ENCODE measurements at regions not wholly inside any gene's neighbourhood (a gene's known extent, or its start where the extent isn't known, plus 50 kb on each side); places are given as distances from the start of the nearest gene placed in this dataset.

DNA sequence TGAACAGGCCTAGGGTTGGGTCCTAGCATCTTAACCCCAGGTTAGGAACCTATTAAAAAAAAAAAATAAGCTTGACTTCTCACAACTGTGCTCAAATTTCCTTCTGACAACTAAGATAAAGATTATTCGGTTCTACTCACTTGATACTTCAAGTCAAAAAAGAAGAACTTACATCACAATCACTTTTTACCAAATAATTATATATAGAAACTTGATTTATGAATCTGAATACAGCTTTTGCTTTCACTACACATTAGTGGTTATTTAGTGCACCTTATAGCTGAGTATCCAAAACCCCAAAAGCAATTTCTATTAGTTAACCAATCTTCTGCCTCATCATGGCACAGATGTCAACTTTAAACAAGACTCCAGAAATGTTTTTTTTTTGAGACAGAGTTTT, 119.0 kb upstream of the DST start:
- no peaks in the 10 kb centered on the region for H3K36me3 Mint-ChIP-seq
- no peaks in the 10 kb centered on the region for H3K4me1 Mint-ChIP-seq
- H3K4me3 Mint-ChIP-seq, result no peak overlapping the region
- CTCF ChIA-PET, result no interaction called here
- ATAC-seq (no peak), DNase-seq (no peak)
- H3K9me3 Mint-ChIP-seq (ENCODE audit: low read depth), result no peaks in the 10 kb centered on the region
- peaks cover 2% of the 10 kb centered on the region for H3K27me3 Mint-ChIP-seq
- no peak overlapping the region for H3K27ac Mint-ChIP-seq

GRCh38 chr6:56760842-56761241, 118.2 kb upstream of the DST start:
- ATAC-seq (no peak), DNase-seq (no peak)
- Mint-ChIP-seq H3K4me1 (no peaks in the 10 kb centered on the region), H3K27me3 (peaks cover 3% of the 10 kb centered on the region), H3K9me3 (ENCODE audit: low read depth) (no peaks in the 10 kb centered on the region), H3K4me3 (no peak overlapping the region), H3K27ac (no peak overlapping the region), H3K36me3 (no peaks in the 10 kb centered on the region)
- CTCF ChIA-PET, result no interaction called here

- Mint-ChIP-seq H3K27ac (no peak overlapping the region), H3K4me1 (no peaks in the 10 kb centered on the region), H3K4me3 (no peak overlapping the region), H3K36me3 (no peaks in the 10 kb centered on the region), H3K9me3 (ENCODE audit: low read depth) (no peaks in the 10 kb centered on the region), H3K27me3 (peaks cover 7% of the 10 kb centered on the region)
- DNase-seq (no peak), ATAC-seq (no peak)
- CTCF ChIA-PET, result no interaction called here
Measured at GRCh38 chr6:56759521-56759920, 116.8 kb upstream of the DST start.

GRCh38 chr6:56758553-56758952, 115.9 kb upstream of the DST start:
- CTCF ChIA-PET, result no interaction called here
- H3K9me3 Mint-ChIP-seq (ENCODE audit: low read depth), result no peaks in the 10 kb centered on the region
- peaks cover 7% of the 10 kb centered on the region for H3K27me3 Mint-ChIP-seq
- no peak for DNase-seq
- no peak overlapping the region for H3K4me3 Mint-ChIP-seq
- H3K4me1 Mint-ChIP-seq, result no peaks in the 10 kb centered on the region
- H3K36me3 Mint-ChIP-seq, result no peaks in the 10 kb centered on the region
- no peak for ATAC-seq
- no peak overlapping the region for H3K27ac Mint-ChIP-seq

- DNase-seq, result no peak
- H3K4me3 Mint-ChIP-seq, result no peak overlapping the region
- H3K27ac Mint-ChIP-seq, result no peak overlapping the region
- peaks cover 7% of the 10 kb centered on the region for H3K27me3 Mint-ChIP-seq
- CTCF ChIA-PET, result no interaction called here
- H3K36me3 Mint-ChIP-seq, result no peaks in the 10 kb centered on the region
- no peaks in the 10 kb centered on the region for H3K4me1 Mint-ChIP-seq
- H3K9me3 Mint-ChIP-seq (ENCODE audit: low read depth), result no peaks in the 10 kb centered on the region
- no peak for ATAC-seq
Measured at GRCh38 chr6:56758120-56758519, 115.4 kb upstream of the DST start.

GRCh38 chr6:56757588-56757984, 114.9 kb upstream of the DST start:
- CTCF ChIA-PET, result no interaction called here

GRCh38 chr6:56756791-56757587, 114.3 kb upstream of the DST start:
- no peak overlapping the region for H3K27ac Mint-ChIP-seq
- CTCF ChIA-PET, result no interaction called here
- H3K36me3 Mint-ChIP-seq, result no peaks in the 10 kb centered on the region

More at GRCh38 chr6:56757588-56757984, 114.9 kb upstream of the DST start:
- DNase-seq (no peak), ATAC-seq (no peak)
- Mint-ChIP-seq H3K4me1 (no peaks in the 10 kb centered on the region), H3K27me3 (peaks cover 7% of the 10 kb centered on the region), H3K9me3 (ENCODE audit: low read depth) (no peaks in the 10 kb centered on the region), H3K27ac (no peak overlapping the region), H3K36me3 (no peaks in the 10 kb centered on the region), H3K4me3 (no peak overlapping the region)

DNA sequence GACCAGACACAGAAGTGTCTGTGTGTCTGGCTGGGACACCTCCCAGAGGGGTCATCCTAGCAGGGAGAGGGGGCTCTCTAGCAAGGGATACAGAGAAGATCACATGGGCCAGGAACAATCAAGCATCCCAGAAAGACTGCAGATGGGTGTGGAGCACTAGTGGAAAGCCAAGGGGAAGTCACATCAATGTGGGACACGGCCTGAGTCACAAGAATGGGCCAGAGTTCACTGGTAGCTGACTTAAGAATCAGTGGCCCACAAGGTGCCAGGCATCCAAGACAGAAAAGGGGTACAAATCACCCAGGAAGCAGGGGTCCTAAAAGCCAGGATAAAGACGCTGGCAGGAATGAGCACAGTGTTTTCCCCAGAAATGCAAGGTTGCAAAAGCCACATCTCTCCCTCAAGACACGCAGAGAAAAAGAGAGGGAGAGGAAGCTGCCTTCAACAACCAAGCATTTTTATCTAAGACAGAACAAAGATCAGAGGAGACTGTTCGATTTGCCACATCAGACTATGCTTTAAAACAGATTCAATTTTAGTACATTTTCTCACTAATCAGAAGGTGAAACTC, 113.6 kb upstream of the DST start:
- CTCF ChIA-PET, result no interaction called here
- no peak overlapping the region for H3K27ac Mint-ChIP-seq
- no peak for ATAC-seq

More at GRCh38 chr6:56756791-56757587, 114.3 kb upstream of the DST start:
- Mint-ChIP-seq H3K9me3 (ENCODE audit: low read depth) (no peaks in the 10 kb centered on the region), H3K4me3 (no peak overlapping the region), H3K4me1 (no peaks in the 10 kb centered on the region), H3K27me3 (peaks cover 7% of the 10 kb centered on the region)
- ATAC-seq, result no peak
- no peak for DNase-seq

GRCh38 chr6:56755040-56755439, 112.4 kb upstream of the DST start:
- H3K4me3 Mint-ChIP-seq, result no peak overlapping the region
- H3K36me3 Mint-ChIP-seq, result no peaks in the 10 kb centered on the region
- ATAC-seq (no peak), DNase-seq (no peak)
- CTCF ChIA-PET, result no interaction called here
- H3K4me1 Mint-ChIP-seq, result no peaks in the 10 kb centered on the region
- no peak overlapping the region for H3K27ac Mint-ChIP-seq
- H3K27me3 Mint-ChIP-seq, result peaks cover 7% of the 10 kb centered on the region
- H3K9me3 Mint-ChIP-seq (ENCODE audit: low read depth), result no peaks in the 10 kb centered on the region

More for the DNA sequence above, 113.6 kb upstream of the DST start:
- H3K9me3 Mint-ChIP-seq (ENCODE audit: low read depth), result no peaks in the 10 kb centered on the region
- DNase-seq, result no peak
- no peaks in the 10 kb centered on the region for H3K4me1 Mint-ChIP-seq
- peaks cover 7% of the 10 kb centered on the region for H3K27me3 Mint-ChIP-seq
- H3K4me3 Mint-ChIP-seq, result no peak overlapping the region
- H3K36me3 Mint-ChIP-seq, result no peaks in the 10 kb centered on the region

GRCh38 chr6:56753811-56754210, 111.1 kb upstream of the DST start:
- Mint-ChIP-seq H3K36me3 (no peaks in the 10 kb centered on the region), H3K27me3 (peaks cover 7% of the 10 kb centered on the region), H3K9me3 (ENCODE audit: low read depth) (no peaks in the 10 kb centered on the region), H3K4me1 (no peaks in the 10 kb centered on the region), H3K27ac (no peak overlapping the region), H3K4me3 (no peak overlapping the region)
- CTCF ChIA-PET, result no interaction called here
- ATAC-seq, result no peak
- DNase-seq, result no peak

- no peaks in the 10 kb centered on the region for H3K9me3 Mint-ChIP-seq (ENCODE audit: low read depth)
- no peak overlapping the region for H3K27ac Mint-ChIP-seq
- CTCF ChIA-PET, result no interaction called here
- H3K27me3 Mint-ChIP-seq, result peaks cover 5% of the 10 kb centered on the region
- H3K4me3 Mint-ChIP-seq, result no peak overlapping the region
- DNase-seq, result no peak
- no peak for ATAC-seq
- H3K4me1 Mint-ChIP-seq, result no peaks in the 10 kb centered on the region
- H3K36me3 Mint-ChIP-seq, result no peaks in the 10 kb centered on the region
Measured at GRCh38 chr6:56752534-56752933, 109.8 kb upstream of the DST start.

DNA sequence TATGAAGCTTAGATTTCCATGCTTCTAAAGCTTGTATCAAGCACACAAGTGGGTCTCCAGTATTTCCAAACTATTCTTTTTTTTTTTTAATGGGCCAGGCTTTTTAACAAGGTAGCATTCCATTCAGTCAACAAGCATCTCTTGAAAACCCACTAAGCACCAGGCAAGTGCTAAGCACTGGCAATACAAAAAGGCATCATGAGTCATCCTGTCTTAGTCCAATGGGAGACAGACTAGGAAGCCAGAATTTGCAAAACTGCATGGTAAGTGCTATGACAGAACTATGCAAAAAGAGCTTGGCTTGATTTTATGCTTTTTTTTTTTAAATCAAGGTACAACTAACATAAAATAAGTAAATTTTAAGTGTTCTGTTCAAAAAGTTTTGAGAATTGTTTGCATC, 109.3 kb upstream of the DST start:
- DNase-seq, result no peak
- Mint-ChIP-seq H3K9me3 (ENCODE audit: low read depth) (no peaks in the 10 kb centered on the region), H3K36me3 (no peaks in the 10 kb centered on the region), H3K27ac (no peak overlapping the region), H3K27me3 (peaks cover 5% of the 10 kb centered on the region), H3K4me3 (no peak overlapping the region), H3K4me1 (no peaks in the 10 kb centered on the region)
- CTCF ChIA-PET, result interaction anchor here (0.5 kb wide), 1 partner anchor 631 kb away, joined by 4 read pairs; no protein-coding TSS in a partner anchor
- no peak for ATAC-seq

DNA sequence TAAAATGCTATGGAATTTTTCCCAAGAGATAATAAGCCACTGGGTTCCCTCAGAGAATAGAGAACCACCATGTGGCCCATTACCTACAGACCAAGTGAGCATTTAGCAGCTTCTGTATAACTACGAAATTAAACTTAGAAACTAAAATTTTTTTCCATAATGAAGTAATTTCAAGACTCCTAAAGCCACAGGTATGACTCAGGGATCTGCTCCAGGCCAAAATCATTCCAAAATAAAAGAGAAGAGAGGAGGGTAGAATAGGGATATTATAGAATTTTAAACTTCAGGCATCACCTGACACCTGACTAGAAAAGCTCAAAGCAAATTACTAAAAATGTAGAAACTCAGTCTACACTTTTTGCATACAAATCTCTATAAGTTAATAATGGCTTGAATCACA, 108.9 kb upstream of the DST start:
- Mint-ChIP-seq H3K27me3 (peaks cover 8% of the 10 kb centered on the region), H3K4me1 (no peaks in the 10 kb centered on the region), H3K4me3 (no peak overlapping the region), H3K36me3 (no peaks in the 10 kb centered on the region), H3K27ac (no peak overlapping the region), H3K9me3 (ENCODE audit: low read depth) (no peaks in the 10 kb centered on the region)
- CTCF ChIA-PET, result interaction anchor here (0.5 kb wide), 1 partner anchor 632 kb away, joined by 4 read pairs; no protein-coding TSS in a partner anchor
- DNase-seq (no peak), ATAC-seq (no peak)

DNA sequence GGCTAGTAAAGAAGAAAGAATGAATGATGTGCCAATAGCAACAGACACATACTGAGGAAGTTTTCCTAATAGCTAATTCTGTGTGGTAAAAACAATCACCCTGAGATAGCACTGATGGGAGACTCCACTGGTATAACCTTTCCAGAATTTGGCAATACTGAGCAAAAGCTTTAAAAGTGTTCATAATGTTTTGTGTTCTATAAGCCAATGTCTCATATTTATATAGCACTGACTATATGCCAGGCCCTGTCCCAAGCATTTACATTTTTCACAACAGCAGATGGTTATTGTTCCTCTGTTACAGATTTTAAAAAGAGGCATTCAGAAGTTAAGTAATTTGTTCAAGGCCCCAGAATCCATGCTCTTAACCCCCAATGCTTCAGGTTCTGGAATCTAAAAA, 108.0 kb upstream of the DST start:
- H3K27ac Mint-ChIP-seq, result no peak overlapping the region
- H3K4me1 Mint-ChIP-seq, result no peaks in the 10 kb centered on the region
- H3K27me3 Mint-ChIP-seq, result peaks cover 8% of the 10 kb centered on the region
- ATAC-seq (no peak), DNase-seq (no peak)
- H3K36me3 Mint-ChIP-seq, result no peaks in the 10 kb centered on the region
- no peaks in the 10 kb centered on the region for H3K9me3 Mint-ChIP-seq (ENCODE audit: low read depth)
- CTCF ChIA-PET, result no interaction called here
- H3K4me3 Mint-ChIP-seq, result no peak overlapping the region
